Breast epithelium (tissue), 3 donors: ENCODE measurements at regions not wholly inside any gene's neighbourhood (a gene's known extent, or its start where the extent isn't known, plus 50 kb on each side); places are given as distances from the start of the nearest gene placed in this dataset.

Source experiments
- POLR2A ChIP-seq: fragments of 450-650 bp; IDR thresholded peaks from one replicate; pipeline ENCODE4 v1.6.1; 2016; ENCODE audit warnings: antibody characterized with exemption, mild to moderate bottlenecking, moderate library complexity
- TF ChIP-seq, protein P1 (sequence below), 3 donors: fragments of 450-650 bp; IDR thresholded peaks; one replicate each; pipeline ENCODE4 v1.5.1; 2016 to 2017; ENCODE audit warnings: antibody characterized with exemption in 3 of 3, mild to moderate bottlenecking in 3 of 3, moderate library complexity in 3 of 3

DNA sequence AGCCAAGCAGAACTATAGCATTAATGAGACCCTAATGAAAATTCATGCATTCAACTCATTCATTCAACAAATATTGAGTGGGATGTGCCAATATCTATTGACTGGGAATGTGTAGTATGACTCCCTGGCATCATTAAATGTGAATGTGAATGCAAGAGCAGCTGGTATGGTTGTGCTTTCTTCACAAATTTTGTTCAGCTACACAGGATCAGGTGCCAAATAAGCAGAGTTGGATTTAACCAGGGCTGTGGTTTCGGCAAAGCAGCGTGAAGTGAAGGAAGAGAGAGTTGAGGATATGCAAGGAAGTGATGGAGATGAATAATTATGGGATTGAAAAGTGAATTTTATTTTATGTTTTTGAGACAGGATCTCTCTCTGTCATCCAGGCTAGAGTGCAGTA, 87.1 kb upstream of the HNF1B start:
- TF ChIP-seq, protein P1, sequence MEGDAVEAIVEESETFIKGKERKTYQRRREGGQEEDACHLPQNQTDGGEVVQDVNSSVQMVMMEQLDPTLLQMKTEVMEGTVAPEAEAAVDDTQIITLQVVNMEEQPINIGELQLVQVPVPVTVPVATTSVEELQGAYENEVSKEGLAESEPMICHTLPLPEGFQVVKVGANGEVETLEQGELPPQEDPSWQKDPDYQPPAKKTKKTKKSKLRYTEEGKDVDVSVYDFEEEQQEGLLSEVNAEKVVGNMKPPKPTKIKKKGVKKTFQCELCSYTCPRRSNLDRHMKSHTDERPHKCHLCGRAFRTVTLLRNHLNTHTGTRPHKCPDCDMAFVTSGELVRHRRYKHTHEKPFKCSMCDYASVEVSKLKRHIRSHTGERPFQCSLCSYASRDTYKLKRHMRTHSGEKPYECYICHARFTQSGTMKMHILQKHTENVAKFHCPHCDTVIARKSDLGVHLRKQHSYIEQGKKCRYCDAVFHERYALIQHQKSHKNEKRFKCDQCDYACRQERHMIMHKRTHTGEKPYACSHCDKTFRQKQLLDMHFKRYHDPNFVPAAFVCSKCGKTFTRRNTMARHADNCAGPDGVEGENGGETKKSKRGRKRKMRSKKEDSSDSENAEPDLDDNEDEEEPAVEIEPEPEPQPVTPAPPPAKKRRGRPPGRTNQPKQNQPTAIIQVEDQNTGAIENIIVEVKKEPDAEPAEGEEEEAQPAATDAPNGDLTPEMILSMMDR (IDR thresholded peaks at IDR 0.05), result no peak
- TF ChIP-seq POLR2A, result no peak
